Psoas muscle (tissue), 7 donors: ENCODE measurements at regions not wholly inside any gene's neighbourhood (a gene's known extent, or its start where the extent isn't known, plus 50 kb on each side); places are given as distances from the start of the nearest gene placed in this dataset.

ENCODE experiments used
- ATAC-seq, 4 donors: fragments of 200-7000 bp; cut with Tn5 transposase; one replicate each; pipeline ENCODE4 v1.9.1; 2020; ENCODE audit warnings: moderate library complexity in 3 of 4, mild to moderate bottlenecking in 2 of 4
- DNase-seq, 2 donors: peaks; one replicate each; pipeline ENCODE4 v3.0.0-alpha.2; 2020
- H3K27ac ChIP-seq: fragments of 200-600 bp; one replicate; pipeline ENCODE4 v1.8.0; 2022
- H3K27me3 ChIP-seq, 3 donors: fragments of 200-600 bp in 1 of 3; one replicate each; pipeline versions ENCODE4 v1.6.1 to v1.8.0; 2013 to 2022; ENCODE audit warnings: low read length in 2 of 3, mild to moderate bottlenecking in 2 of 3, moderate library complexity in 1 of 3; ENCODE audit not compliant: insufficient read depth in 3 of 3
- H3K36me3 ChIP-seq, 2 donors: fragments of 200-600 bp in 1 of 2; one replicate each; pipeline versions ENCODE4 v1.6.1 to v1.8.0; 2013 to 2022; ENCODE audit warnings: low read depth in 1 of 2, mild to moderate bottlenecking in 1 of 2, moderate library complexity in 1 of 2; ENCODE audit not compliant: insufficient read depth in 1 of 2
- H3K4me1 ChIP-seq: fragments of 200-600 bp; one replicate; pipeline ENCODE4 v1.8.0; 2022
- H3K4me3 ChIP-seq: fragments of 200-600 bp; one replicate; pipeline ENCODE4 v1.8.0; 2022; ENCODE audit warnings: mild to moderate bottlenecking
- H3K9me3 ChIP-seq: fragments of 200-600 bp; one replicate; pipeline ENCODE4 v1.8.0; 2022
- WGBS, 3 donors: extraction: QIAGEN DNeasy Blood & Tissue Kit; methylation state at CpG; one replicate each; pipeline versions ENCODE4 v1.1.6 to v1.1.7; 2013; 5-methylcytosine and 5-hydroxymethylcytosine counted together
- intact Hi-C, 2 donors: fragments of 100-400 bp; cut with DNase I; formaldehyde crosslinking; loops; one replicate each; pipeline versions ENCODE4 v1.11.0 to v1.14.2; 2022
- TF ChIP-seq, protein P1 (sequence below): fragments of 200-600 bp; IDR thresholded peaks from one replicate; pipeline ENCODE4 v1.8.0; 2022; ENCODE audit warnings: antibody characterized with exemption
- donor health status: healthy with polysubstance abuse.
- donor health status: DM: no; HTN: no; CAD: no; lungs with moderate emphysema.
- donor health status: Bipolar disorder and iron deficiency.
- donor health status: healthy.
- donor health status: DM: yes; HTN: yes; CAD: no.
- donor health status: DM: no; HTN: no; CAD: no.
- donor health status: DM: yes; HTN: yes; CAD: no.

DNA sequence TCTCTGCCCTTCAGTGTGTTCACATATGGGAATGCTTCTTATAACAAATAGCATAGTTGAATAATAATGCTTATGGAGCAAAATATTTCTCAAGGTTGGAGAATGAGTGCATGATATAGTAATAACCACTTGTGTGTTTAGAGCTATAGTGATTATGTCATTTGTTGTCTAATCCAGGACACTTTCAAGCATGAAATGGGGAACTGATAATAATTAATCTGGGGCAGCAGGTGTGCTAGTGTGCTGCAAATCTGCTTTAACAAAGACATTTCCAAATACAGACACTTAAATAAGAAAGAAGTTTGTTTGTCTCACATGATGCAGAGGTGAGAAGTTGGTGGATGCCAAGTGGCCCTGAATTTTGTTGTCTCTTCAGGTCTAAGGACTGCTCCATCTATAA is 579.3 kb upstream of the GRM7 start:
- Histone ChIP-seq H3K4me3 (no peak overlapping the region), H3K9me3 (no peaks in the 10 kb centered on the region), H3K4me1 (no peaks in the 10 kb centered on the region), H3K27me3 (no peaks in the 10 kb centered on the region), H3K27ac (no peak overlapping the region), H3K36me3 (no peaks in the 10 kb centered on the region)
- no peak for ATAC-seq
- intact Hi-C loops, result no loop called here
- TF ChIP-seq, protein P1, sequence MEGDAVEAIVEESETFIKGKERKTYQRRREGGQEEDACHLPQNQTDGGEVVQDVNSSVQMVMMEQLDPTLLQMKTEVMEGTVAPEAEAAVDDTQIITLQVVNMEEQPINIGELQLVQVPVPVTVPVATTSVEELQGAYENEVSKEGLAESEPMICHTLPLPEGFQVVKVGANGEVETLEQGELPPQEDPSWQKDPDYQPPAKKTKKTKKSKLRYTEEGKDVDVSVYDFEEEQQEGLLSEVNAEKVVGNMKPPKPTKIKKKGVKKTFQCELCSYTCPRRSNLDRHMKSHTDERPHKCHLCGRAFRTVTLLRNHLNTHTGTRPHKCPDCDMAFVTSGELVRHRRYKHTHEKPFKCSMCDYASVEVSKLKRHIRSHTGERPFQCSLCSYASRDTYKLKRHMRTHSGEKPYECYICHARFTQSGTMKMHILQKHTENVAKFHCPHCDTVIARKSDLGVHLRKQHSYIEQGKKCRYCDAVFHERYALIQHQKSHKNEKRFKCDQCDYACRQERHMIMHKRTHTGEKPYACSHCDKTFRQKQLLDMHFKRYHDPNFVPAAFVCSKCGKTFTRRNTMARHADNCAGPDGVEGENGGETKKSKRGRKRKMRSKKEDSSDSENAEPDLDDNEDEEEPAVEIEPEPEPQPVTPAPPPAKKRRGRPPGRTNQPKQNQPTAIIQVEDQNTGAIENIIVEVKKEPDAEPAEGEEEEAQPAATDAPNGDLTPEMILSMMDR, result no peak
- no peak for DNase-seq

DNA sequence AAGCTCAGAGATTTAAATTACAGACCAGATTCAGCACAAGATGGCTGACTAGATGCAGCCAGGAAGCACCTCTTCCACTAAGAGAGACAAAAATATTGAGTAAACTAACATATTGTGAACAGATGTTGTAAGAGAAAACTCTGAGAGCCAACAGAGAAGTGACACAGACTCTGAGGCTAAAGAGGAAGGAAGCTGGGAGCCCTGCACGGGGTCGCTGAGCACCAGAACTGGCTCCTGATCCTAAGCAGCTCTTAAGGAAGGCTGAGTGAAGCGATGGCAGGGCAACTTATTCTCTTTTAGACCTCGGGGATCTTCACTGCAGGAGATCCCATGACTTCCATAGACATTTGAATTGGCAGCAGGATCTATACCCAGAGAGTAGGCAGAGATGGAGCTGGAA is 578.0 kb upstream of the GRM7 start:
- DNase-seq, result no peak
- WGBS, 3 donors, result 59 to 71% (median 63%) methylated on average over 4 of the region's 4 CpGs
- TF ChIP-seq, protein P1, result no peak
- no peak overlapping the region for H3K27ac ChIP-seq
- no peaks in the 10 kb centered on the region for H3K36me3 ChIP-seq
- H3K4me1 ChIP-seq, result no peaks in the 10 kb centered on the region
- intact Hi-C loops, result no loop called here
- H3K9me3 ChIP-seq, result no peaks in the 10 kb centered on the region
- no peaks in the 10 kb centered on the region for H3K27me3 ChIP-seq
- no peak overlapping the region for H3K4me3 ChIP-seq
- no peak for ATAC-seq

DNA sequence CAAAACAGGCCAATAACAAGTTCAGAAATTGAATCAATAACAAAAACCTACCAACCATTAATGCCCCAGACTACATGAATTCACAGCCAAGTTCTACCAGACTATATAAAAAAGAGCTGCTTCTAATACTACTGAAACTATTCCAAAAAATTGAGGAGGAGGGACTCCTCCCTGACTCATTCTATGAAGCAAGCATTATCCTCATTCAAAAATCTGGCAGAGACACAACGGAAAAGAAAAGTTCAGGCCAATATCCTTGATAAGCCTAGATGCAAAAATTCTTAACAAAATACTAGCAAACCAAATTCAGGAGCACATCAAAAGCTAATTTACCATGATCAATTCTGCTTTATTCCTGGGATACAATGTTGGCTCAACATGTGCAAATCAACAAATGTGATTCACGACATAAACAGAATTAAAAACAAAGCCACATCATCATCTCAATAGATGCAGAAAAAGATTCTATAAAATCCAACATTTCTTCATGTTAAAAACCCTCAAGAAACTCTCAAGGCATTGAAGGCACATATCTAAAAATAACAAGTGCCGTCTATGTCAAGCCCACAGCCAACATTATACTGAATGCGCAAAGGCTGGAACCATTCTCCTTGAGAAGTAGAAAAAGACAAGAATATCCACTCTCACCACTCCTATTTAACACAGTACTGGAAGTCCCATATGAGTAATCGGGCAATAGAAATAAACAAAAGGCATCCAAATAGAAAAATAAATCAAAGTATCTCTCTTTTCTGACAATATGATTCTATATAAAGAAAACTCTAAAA is 573.6 kb upstream of the GRM7 start:
- intact Hi-C loops, result no loop called here
- ATAC-seq, result no peak

DNA sequence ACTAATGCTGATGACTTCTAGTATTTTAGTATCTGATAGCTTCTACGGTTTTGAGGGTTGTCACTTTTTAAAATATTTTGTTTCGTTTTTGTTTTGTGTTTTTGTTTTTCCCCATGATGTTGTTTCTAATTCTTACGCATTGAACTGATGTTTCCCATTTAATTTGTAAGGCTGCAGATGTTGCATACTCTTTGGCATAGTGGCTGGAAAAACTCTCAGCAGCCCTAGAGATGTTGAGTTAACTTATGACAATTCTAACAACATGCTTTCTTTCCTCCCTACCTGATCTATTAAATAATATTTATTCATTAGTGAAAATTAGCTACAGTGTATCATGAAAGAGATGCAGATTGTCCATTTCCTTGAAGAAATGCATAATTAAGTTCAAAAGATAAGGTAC is 559.3 kb upstream of the GRM7 start:
- intact Hi-C loops, result no loop called here
- Histone ChIP-seq H3K27me3 (no peaks in the 10 kb centered on the region), H3K9me3 (no peaks in the 10 kb centered on the region), H3K27ac (no peak overlapping the region), H3K4me3 (no peak overlapping the region), H3K36me3 (no peaks in the 10 kb centered on the region), H3K4me1 (no peaks in the 10 kb centered on the region)
- no peak for ATAC-seq
- no peak for DNase-seq
- whole genome bisulfite sequencing, 3 donors, result 69 to 74% (median 73%) methylated on average over 3 of the region's 3 CpGs
- TF ChIP-seq, protein P1, result no peak

More for the DNA sequence above, 573.6 kb upstream of the GRM7 start:
- Histone ChIP-seq H3K4me1 (no peaks in the 10 kb centered on the region), H3K27me3 (no peaks in the 10 kb centered on the region), H3K36me3 (no peaks in the 10 kb centered on the region), H3K4me3 (no peak overlapping the region), H3K9me3 (no peaks in the 10 kb centered on the region), H3K27ac (no peak overlapping the region)
- TF ChIP-seq, protein P1, result no peak
- no peak for DNase-seq
- 64 to 78% (median 72%) methylated on average over 5 of the region's 5 CpGs for WGBS, 3 donors

DNA sequence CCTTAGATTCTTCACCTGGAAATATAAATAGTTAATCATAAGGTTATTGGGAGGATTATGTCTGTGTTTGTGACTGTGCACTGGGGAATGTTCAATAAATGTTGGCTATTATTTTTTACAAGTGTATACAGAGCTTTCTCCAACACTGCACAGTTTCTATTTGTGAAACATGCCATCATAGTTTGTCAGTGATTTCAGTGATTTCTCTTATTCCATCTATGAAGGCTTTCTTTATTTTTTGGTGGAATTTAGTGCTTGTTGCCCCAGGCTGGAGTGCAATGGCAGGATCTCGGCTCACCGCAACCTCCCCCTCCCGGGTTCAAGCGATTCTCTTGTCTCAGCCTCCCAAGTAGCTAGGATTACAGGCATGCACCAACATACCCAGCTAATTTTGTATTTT is 545.0 kb upstream of the GRM7 start:
- intact Hi-C loops, result no loop called here
- Histone ChIP-seq H3K27me3 (no peaks in the 10 kb centered on the region), H3K36me3 (no peaks in the 10 kb centered on the region), H3K27ac (no peak overlapping the region), H3K4me1 (no peaks in the 10 kb centered on the region), H3K4me3 (no peak overlapping the region), H3K9me3 (no peaks in the 10 kb centered on the region)
- 87 to 96% (median 91%) methylated on average over 4 of the region's 4 CpGs for WGBS, 3 donors
- no peak for ATAC-seq
- TF ChIP-seq, protein P1, result no peak
- DNase-seq, result no peak
